NCI-H2107 treated with DMSO at 0.1 percent for 48 hours (cell line): ENCODE measurements at regions not wholly inside any gene's neighbourhood (a gene's known extent, or its start where the extent isn't known, plus 50 kb on each side); places are given as distances from the start of the nearest gene placed in this dataset.

Experiments
- DNase-seq: peaks from one replicate; lab custom pipeline; 2025; ENCODE audit not compliant: unreplicated experiment; lab: John Stamatoyannopoulos, UW

GRCh38 chr16:65989861-65990604 lies 376.5 kb upstream of the CDH5 start:
- DNase-seq = no peak

GRCh38 chr16:65988024-65988595 lies 378.4 kb upstream of the CDH5 start:
- no peak for DNase-seq

- no peak for DNase-seq
Observed at GRCh38 chr16:65984296-65984695, 382.2 kb upstream of the CDH5 start.

GRCh38 chr16:65981057-65981456 lies 385.4 kb upstream of the CDH5 start:
- no peak for DNase-seq

- DNase-seq = no peak
Observed at GRCh38 chr16:65975049-65975708, 391.3 kb upstream of the CDH5 start.

GRCh38 chr16:65967376-65967775 lies 399.1 kb upstream of the CDH5 start:
- DNase-seq = no peak

GRCh38 chr16:65965628-65966027 lies 400.9 kb upstream of the CDH5 start:
- DNase-seq = no peak

- no peak for DNase-seq
Observed at GRCh38 chr16:65964752-65965151, 401.7 kb upstream of the CDH5 start.

- DNase-seq = no peak
Observed at GRCh38 chr16:65961476-65962143, 404.9 kb upstream of the CDH5 start.

GRCh38 chr16:65959983-65960382 lies 406.5 kb upstream of the CDH5 start:
- DNase-seq = no peak

GRCh38 chr16:65958086-65958485 lies 408.4 kb upstream of the CDH5 start:
- DNase-seq = no peak

- no peak for DNase-seq
Observed at GRCh38 chr16:65956100-65956499, 410.4 kb upstream of the CDH5 start.

GRCh38 chr16:65954446-65954845 lies 412.0 kb upstream of the CDH5 start:
- no peak for DNase-seq

- DNase-seq = no peak
Observed at GRCh38 chr16:65950211-65950610, 416.3 kb upstream of the CDH5 start.

- DNase-seq = no peak
Observed at GRCh38 chr16:65948361-65948760, 418.1 kb upstream of the CDH5 start.

- no peak for DNase-seq
Observed at GRCh38 chr16:65947951-65948350, 418.5 kb upstream of the CDH5 start.

GRCh38 chr16:65945493-65945892 lies 421.0 kb upstream of the CDH5 start:
- DNase-seq = no peak

- no peak for DNase-seq
Observed at GRCh38 chr16:65944361-65944760, 422.1 kb upstream of the CDH5 start.

- DNase-seq = no peak
Observed at GRCh38 chr16:65940711-65941110, 425.8 kb upstream of the CDH5 start.

- no peak for DNase-seq
Observed at GRCh38 chr16:65938083-65938482, 428.4 kb upstream of the CDH5 start.

- no peak for DNase-seq
Observed at GRCh38 chr16:65937455-65937854, 429.0 kb upstream of the CDH5 start.

- DNase-seq = no peak
Observed at GRCh38 chr16:65936096-65936495, 430.4 kb upstream of the CDH5 start.
